ENCODE measurements at regions not wholly inside any gene's neighbourhood (a gene's known extent, or its start where the extent isn't known, plus 50 kb on each side); places are given as distances from the start of the nearest gene placed in this dataset.

- TF ChIP-seq POLR2A (IDR thresholded peaks at IDR 0.05; ENCODE audit: extremely low read depth, insufficient read length) (no peak), CTCF (IDR thresholded peaks at IDR 0.05; ENCODE audit: low read depth, low read length) (no peak)
Observed at GRCh38 chr13:34751044-34751443, 191.0 kb upstream of the NBEA start.
